Large intestine (tissue), 3 donors: ENCODE measurements at regions not wholly inside any gene's neighbourhood (a gene's known extent, or its start where the extent isn't known, plus 50 kb on each side); places are given as distances from the start of the nearest gene placed in this dataset.

Experiments used
- DNase-seq, 2 donors: peaks; one replicate each; pipeline versions ENCODE4 v3.0.0 to v3.0.0-alpha.2; 2013
- H3K27ac ChIP-seq: one replicate; pipeline ENCODE4 v1.5.1; 2013; ENCODE audit warnings: low read length
- H3K27me3 ChIP-seq: 2 replicates; pipeline ENCODE4 v1.6.1; 2013; ENCODE audit warnings: low read length; ENCODE audit not compliant: control insufficient read depth, insufficient read depth
- H3K36me3 ChIP-seq: 2 replicates; pipeline ENCODE4 v1.6.1; 2013; ENCODE audit warnings: low read length; ENCODE audit not compliant: control insufficient read depth, insufficient read depth
- H3K4me1 ChIP-seq: one replicate; pipeline ENCODE4 v1.6.1; 2013; ENCODE audit warnings: low read length; ENCODE audit not compliant: control insufficient read depth, insufficient read depth
- H3K4me3 ChIP-seq: one replicate; pipeline ENCODE4 v1.5.1; 2013; ENCODE audit warnings: low read length
- H3K9me3 ChIP-seq: one replicate; pipeline ENCODE4 v1.6.1; 2013; ENCODE audit warnings: mild to moderate bottlenecking, low read depth, low read length, moderate library complexity; ENCODE audit not compliant: control insufficient read depth
- WGBS: methylation state at CpG from one replicate; pipeline ENCODE4 v1.1.5; 2013; ENCODE audit warnings: low lambda C conversion rate; ENCODE audit not compliant: insufficient coverage; 5-methylcytosine and 5-hydroxymethylcytosine counted together

DNA sequence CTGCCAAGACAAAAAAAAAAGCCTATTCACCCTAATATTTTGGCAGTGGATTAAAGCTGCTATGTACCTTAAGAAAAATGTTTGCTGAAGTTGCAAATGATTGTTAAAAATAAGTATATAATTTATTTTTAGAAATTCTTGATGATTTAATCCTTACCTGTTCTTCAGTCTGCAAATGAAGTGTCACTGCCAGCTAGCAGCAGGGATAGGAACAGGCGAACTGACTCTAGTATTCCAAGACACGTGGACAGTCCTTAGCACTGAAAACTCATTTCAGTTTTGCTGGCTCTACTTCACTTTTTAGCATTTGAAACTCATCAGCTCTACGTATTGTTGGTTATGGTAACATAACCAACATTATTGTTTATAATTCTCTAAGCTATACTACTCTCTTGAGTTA is 204.4 kb upstream of the ID4 start:
- 74% methylated on average over 3 of the region's 3 CpGs for WGBS
- Histone ChIP-seq H3K4me1 (no peaks in the 10 kb centered on the region), H3K4me3 (no peak overlapping the region), H3K36me3 (no peaks in the 10 kb centered on the region), H3K27me3 (no peaks in the 10 kb centered on the region), H3K9me3 (no peaks in the 10 kb centered on the region), H3K27ac (no peak overlapping the region)
- no peak for DNase-seq

GRCh38 chr6:19635728-19636127 is 201.4 kb upstream of the ID4 start:
- no peak overlapping the region for H3K27ac ChIP-seq

DNA sequence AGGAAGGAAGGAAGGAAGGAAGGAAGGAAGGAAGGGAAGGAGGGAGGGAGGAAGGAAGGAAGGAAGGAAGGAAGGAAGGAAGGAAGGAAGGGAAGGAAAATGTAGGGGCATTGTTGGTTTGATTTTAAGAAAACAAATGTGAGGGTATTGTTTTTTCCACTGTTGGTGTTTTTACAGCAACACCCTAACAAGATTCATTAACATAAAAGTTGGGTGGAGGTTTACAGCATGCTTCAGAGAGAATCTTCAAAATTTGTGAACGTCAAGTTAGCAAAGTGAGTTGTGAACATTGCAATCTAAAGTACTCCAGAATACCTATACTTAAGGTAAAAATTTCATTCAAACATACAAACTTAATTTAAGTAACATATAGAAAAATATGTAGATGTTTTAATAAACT is 200.2 kb upstream of the ID4 start:
- no peaks in the 10 kb centered on the region for H3K36me3 ChIP-seq
- no peak overlapping the region for H3K4me3 ChIP-seq
- no peak for DNase-seq
- H3K27ac ChIP-seq = no peak overlapping the region
- H3K9me3 ChIP-seq = peaks cover 3% of the 10 kb centered on the region
- WGBS = no CpG with 5 or more reads among the region's 1 CpG
- H3K27me3 ChIP-seq = no peaks in the 10 kb centered on the region
- no peaks in the 10 kb centered on the region for H3K4me1 ChIP-seq

More at GRCh38 chr6:19635728-19636127, 201.4 kb upstream of the ID4 start:
- H3K27me3 ChIP-seq = no peaks in the 10 kb centered on the region
- no peak overlapping the region for H3K4me3 ChIP-seq
- H3K9me3 ChIP-seq = peaks cover 3% of the 10 kb centered on the region
- no peaks in the 10 kb centered on the region for H3K4me1 ChIP-seq
- no peak for DNase-seq
- H3K36me3 ChIP-seq = no peaks in the 10 kb centered on the region
- 92% methylated on average over 2 of the region's 2 CpGs for WGBS

- Histone ChIP-seq H3K4me3 (no peak overlapping the region), H3K9me3 (peaks cover 3% of the 10 kb centered on the region), H3K27me3 (no peaks in the 10 kb centered on the region), H3K4me1 (no peaks in the 10 kb centered on the region), H3K27ac (no peak overlapping the region), H3K36me3 (no peaks in the 10 kb centered on the region)
- DNase-seq = no peak
- WGBS = no CpG with 5 or more reads among the region's 9 CpGs
Observed at GRCh38 chr6:19638931-19639330, 198.2 kb upstream of the ID4 start.

DNA sequence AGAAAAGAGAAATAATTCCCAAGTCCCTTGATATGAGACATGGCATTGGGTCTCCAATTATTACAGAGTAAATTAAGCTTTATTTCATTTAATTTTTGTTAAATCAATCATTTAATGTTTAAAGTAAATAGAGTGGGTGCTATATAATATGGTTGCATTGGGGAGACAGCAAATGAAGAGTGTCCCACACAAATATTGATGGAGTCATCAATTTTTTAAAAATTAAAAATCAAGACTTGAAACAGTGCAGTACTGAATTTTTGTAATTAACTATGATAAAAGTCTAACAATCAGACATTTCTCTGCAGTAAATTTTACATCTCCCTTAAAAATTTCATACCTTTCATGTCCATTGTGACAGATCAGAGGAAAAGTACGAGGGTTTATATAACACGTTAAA is 193.9 kb upstream of the ID4 start:
- H3K4me3 ChIP-seq = no peak overlapping the region
- no peaks in the 10 kb centered on the region for H3K4me1 ChIP-seq
- H3K27me3 ChIP-seq = no peaks in the 10 kb centered on the region
- WGBS = 94% methylated on average over 2 of the region's 2 CpGs
- no peak overlapping the region for H3K27ac ChIP-seq
- DNase-seq = no peak
- no peaks in the 10 kb centered on the region for H3K36me3 ChIP-seq
- H3K9me3 ChIP-seq = peaks cover 3% of the 10 kb centered on the region

GRCh38 chr6:19643713-19644112 is 193.5 kb upstream of the ID4 start:
- no peak for DNase-seq
- H3K4me1 ChIP-seq = no peaks in the 10 kb centered on the region
- no CpG with 5 or more reads among the region's 2 CpGs for WGBS
- H3K27ac ChIP-seq = no peak overlapping the region
- no peak overlapping the region for H3K4me3 ChIP-seq
- peaks cover 3% of the 10 kb centered on the region for H3K9me3 ChIP-seq
- H3K36me3 ChIP-seq = no peaks in the 10 kb centered on the region
- no peaks in the 10 kb centered on the region for H3K27me3 ChIP-seq

- Histone ChIP-seq H3K4me3 (no peak overlapping the region), H3K4me1 (no peaks in the 10 kb centered on the region), H3K27ac (no peak overlapping the region), H3K36me3 (no peaks in the 10 kb centered on the region), H3K9me3 (no peaks in the 10 kb centered on the region), H3K27me3 (no peaks in the 10 kb centered on the region)
- DNase-seq = no peak
- 100% methylated on average over 1 of the region's 1 CpG for WGBS
Observed at GRCh38 chr6:19655744-19656143, 181.4 kb upstream of the ID4 start.

DNA sequence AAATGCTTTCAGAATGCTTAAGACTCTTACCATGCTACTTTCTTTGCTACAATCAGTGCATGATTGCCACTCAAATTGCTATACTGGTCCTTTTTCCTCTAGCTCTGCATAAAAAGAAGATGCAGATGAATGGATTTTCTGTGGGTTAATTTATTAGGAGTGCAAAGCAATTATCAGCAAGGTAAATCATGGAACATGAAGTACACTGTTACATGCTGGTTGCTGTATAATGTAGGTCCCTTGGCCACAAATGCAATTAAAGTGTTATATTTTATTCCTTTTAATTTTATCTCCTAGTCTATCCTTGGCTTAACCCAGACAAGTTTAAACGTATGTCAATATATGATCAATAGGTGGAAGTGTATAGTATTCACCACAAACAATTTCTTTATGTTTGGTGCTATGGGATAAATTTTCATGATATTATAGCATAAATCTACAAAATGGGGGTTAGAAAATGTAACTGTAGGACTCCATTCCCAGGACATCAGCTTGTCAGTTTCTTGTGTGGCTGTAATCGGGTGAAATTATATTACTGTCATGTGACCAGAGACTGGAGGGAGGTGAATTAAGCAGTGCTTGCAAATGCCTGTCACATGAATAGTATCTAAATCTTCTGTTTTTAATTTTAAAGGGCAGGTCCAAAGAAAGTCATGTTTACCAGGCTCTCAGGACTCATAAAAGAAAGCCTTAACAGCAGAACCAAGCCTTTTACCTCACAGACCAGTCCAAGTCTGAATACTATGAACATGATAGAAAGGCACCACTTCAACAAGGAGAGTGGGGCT is 176.9 kb upstream of the ID4 start:
- 86% methylated on average over 2 of the region's 2 CpGs for WGBS
- Histone ChIP-seq H3K4me3 (no peak overlapping the region), H3K27me3 (no peaks in the 10 kb centered on the region), H3K36me3 (no peaks in the 10 kb centered on the region), H3K27ac (no peak overlapping the region), H3K9me3 (no peaks in the 10 kb centered on the region), H3K4me1 (no peaks in the 10 kb centered on the region)
- no peak for DNase-seq

DNA sequence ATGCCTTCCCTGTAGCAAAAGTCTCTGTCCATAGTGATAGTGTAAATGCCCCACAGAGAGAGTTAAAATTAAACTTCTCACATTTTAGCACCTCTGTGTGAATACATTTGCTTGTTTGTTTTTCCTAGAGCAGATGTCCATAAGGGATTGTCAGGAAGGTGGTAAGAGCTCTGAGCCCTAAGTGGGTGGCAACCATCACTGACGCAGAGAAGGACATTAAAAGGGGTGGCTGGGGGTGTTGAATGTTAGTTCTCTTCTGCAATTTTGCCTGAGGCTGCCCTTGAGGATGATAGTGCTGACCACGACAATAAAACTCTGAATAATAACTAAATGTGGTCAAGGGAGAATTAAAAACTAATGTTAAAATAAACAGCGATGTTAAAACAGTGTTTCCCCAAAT is 174.3 kb upstream of the ID4 start:
- no peak for DNase-seq
- Histone ChIP-seq H3K9me3 (no peaks in the 10 kb centered on the region), H3K36me3 (no peaks in the 10 kb centered on the region), H3K4me3 (no peak overlapping the region), H3K27ac (no peak overlapping the region), H3K27me3 (no peaks in the 10 kb centered on the region), H3K4me1 (no peaks in the 10 kb centered on the region)
- WGBS = no CpG with 5 or more reads among the region's 3 CpGs

GRCh38 chr6:19663479-19663878 is 173.7 kb upstream of the ID4 start:
- Histone ChIP-seq H3K9me3 (no peaks in the 10 kb centered on the region), H3K27me3 (no peaks in the 10 kb centered on the region), H3K4me1 (no peaks in the 10 kb centered on the region), H3K4me3 (no peak overlapping the region), H3K36me3 (no peaks in the 10 kb centered on the region), H3K27ac (no peak overlapping the region)
- no peak for DNase-seq
- 66% methylated on average over 4 of the region's 6 CpGs for WGBS

- no peaks in the 10 kb centered on the region for H3K4me1 ChIP-seq
- H3K9me3 ChIP-seq = no peaks in the 10 kb centered on the region
- no peaks in the 10 kb centered on the region for H3K27me3 ChIP-seq
- no peaks in the 10 kb centered on the region for H3K36me3 ChIP-seq
- DNase-seq = no peak
- H3K27ac ChIP-seq = no peak overlapping the region
- WGBS = 96% methylated on average over 4 of the region's 7 CpGs
- H3K4me3 ChIP-seq = no peak overlapping the region
Observed at GRCh38 chr6:19664050-19664449, 173.1 kb upstream of the ID4 start.
